HG03571 (cell line): ENCODE measurements at regions not wholly inside any gene's neighbourhood (a gene's known extent, or its start where the extent isn't known, plus 50 kb on each side); places are given as distances from the start of the nearest gene placed in this dataset.

ENCODE experiments used
- ATAC-seq: cut with Tn5 transposase; IDR thresholded peaks from one replicate; pipeline ENCODE4 v1.9.1; 2021; ENCODE audit not compliant: unreplicated experiment

- ATAC-seq, result no peak
Observed at GRCh38 chr2:18427762-18428161, 132.7 kb downstream of the RDH14 start.

GRCh38 chr2:18426174-18426573 lies 134.3 kb downstream of the RDH14 start:
- ATAC-seq, result no peak

GRCh38 chr2:18425210-18425703 lies 135.2 kb downstream of the RDH14 start:
- no peak for ATAC-seq

- ATAC-seq, result no peak
Observed at GRCh38 chr2:18423636-18424035, 136.8 kb downstream of the RDH14 start.

GRCh38 chr2:18422432-18423165 lies 137.9 kb downstream of the RDH14 start:
- ATAC-seq, result no peak

GRCh38 chr2:18413676-18414396 lies 146.6 kb downstream of the RDH14 start:
- ATAC-seq, result no peak

GRCh38 chr2:18412980-18413675 lies 147.3 kb downstream of the RDH14 start:
- ATAC-seq, result no peak

GRCh38 chr2:18411626-18412025 lies 148.8 kb downstream of the RDH14 start:
- ATAC-seq, result no peak

- no peak for ATAC-seq
Observed at GRCh38 chr2:18410543-18410942, 149.9 kb downstream of the RDH14 start.

- ATAC-seq, result no peak
Observed at GRCh38 chr2:18408638-18409037, 151.8 kb downstream of the RDH14 start.

- ATAC-seq, result no peak
Observed at GRCh38 chr2:18406219-18406618, 154.2 kb downstream of the RDH14 start.

- no peak for ATAC-seq
Observed at GRCh38 chr2:18404708-18405107, 155.7 kb downstream of the RDH14 start.

- ATAC-seq, result no peak
Observed at GRCh38 chr2:18403921-18404522, 156.4 kb downstream of the RDH14 start.

GRCh38 chr2:18402831-18403230 lies 157.6 kb downstream of the RDH14 start:
- no peak for ATAC-seq

- no peak for ATAC-seq
Observed at GRCh38 chr2:18401471-18401870, 159.0 kb downstream of the RDH14 start.

GRCh38 chr2:18399601-18400000 lies 160.9 kb downstream of the RDH14 start:
- ATAC-seq, result no peak

GRCh38 chr2:18398833-18399232 lies 161.6 kb downstream of the RDH14 start:
- no peak for ATAC-seq

- no peak for ATAC-seq
Observed at GRCh38 chr2:18396329-18397010, 164.0 kb downstream of the RDH14 start.

- ATAC-seq, result no peak
Observed at GRCh38 chr2:18395555-18395954, 164.9 kb downstream of the RDH14 start.

GRCh38 chr2:18387441-18388206 lies 172.8 kb downstream of the RDH14 start:
- peak; percentile 85 for ATAC-seq
